HL-60/S4 treated with retinoic acid at 250 ng/mL for 4 days and 3 days (cell line): ENCODE measurements at regions not wholly inside any gene's neighbourhood (a gene's known extent, or its start where the extent isn't known, plus 50 kb on each side); places are given as distances from the start of the nearest gene placed in this dataset.

Source experiments
- in situ Hi-C: fragments of 300-500 bp; cut with MboI; formaldehyde crosslinking; loops from 2 replicates; pipeline ENCODE4 v1.7.0; 2022; ENCODE audit warnings: low sequenced_read_pairs

GRCh38 chr10:3986493-3987142 lies 201.6 kb upstream of the KLF6 start:
- in situ Hi-C loops = no loop called here

GRCh38 chr10:3982746-3983442 lies 197.9 kb upstream of the KLF6 start:
- in situ Hi-C loops = no loop called here

- in situ Hi-C loops = no loop called here
These were observed 196.3 kb upstream of the KLF6 start for GRCh38 chr10:3981300-3981699.

GRCh38 chr10:3980660-3981059 lies 195.7 kb upstream of the KLF6 start:
- in situ Hi-C loops = no loop called here

DNA sequence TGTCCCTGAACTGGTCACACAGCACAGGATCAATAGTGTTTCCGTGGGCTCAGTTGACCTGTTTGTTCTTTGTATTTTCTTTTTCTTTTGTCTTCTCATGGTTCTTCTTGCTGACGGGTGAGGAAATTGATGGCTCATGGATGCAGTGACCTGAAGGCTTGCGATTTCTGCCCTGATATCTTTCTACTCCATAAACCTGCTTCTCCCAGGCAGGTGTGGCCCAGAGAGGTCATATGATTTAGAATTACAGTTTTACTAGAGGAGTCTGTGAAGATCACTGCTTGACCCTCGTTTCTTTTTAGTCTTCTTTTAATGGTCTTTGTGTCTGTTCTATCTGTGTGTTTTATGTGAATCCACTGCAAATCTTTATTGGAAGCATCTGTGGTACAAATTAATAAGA lies 195.1 kb upstream of the KLF6 start:
- in situ Hi-C loops = no loop called here

GRCh38 chr10:3978761-3979160 lies 193.8 kb upstream of the KLF6 start:
- in situ Hi-C loops = no loop called here

- in situ Hi-C loops = no loop called here
These were observed 193.2 kb upstream of the KLF6 start for GRCh38 chr10:3978174-3978573.

DNA sequence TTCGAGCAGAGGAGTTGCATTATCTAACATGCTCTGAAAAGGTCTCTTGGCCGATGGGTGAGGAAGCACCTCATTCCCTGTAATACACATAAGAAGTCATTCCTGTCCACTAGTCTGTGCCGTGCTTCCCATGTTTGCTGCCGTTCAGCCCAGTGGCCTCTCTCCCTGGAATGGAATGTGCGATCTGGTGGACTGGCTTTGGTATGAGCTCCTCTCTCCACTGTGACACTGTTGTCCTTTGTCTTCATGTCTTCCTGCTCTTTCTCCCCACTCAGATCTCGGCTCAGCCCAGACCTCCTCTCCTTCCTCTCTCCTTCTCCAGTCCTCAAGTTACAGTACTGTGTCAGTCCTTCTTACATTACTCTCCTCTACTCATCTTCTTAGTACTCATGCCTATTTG lies 192.8 kb upstream of the KLF6 start:
- in situ Hi-C loops = no loop called here

GRCh38 chr10:3976718-3977117 lies 191.7 kb upstream of the KLF6 start:
- in situ Hi-C loops = no loop called here

- in situ Hi-C loops = no loop called here
These were observed 191.2 kb upstream of the KLF6 start for GRCh38 chr10:3976171-3976570.

- in situ Hi-C loops = no loop called here
These were observed 190.0 kb upstream of the KLF6 start for GRCh38 chr10:3975016-3975415.

DNA sequence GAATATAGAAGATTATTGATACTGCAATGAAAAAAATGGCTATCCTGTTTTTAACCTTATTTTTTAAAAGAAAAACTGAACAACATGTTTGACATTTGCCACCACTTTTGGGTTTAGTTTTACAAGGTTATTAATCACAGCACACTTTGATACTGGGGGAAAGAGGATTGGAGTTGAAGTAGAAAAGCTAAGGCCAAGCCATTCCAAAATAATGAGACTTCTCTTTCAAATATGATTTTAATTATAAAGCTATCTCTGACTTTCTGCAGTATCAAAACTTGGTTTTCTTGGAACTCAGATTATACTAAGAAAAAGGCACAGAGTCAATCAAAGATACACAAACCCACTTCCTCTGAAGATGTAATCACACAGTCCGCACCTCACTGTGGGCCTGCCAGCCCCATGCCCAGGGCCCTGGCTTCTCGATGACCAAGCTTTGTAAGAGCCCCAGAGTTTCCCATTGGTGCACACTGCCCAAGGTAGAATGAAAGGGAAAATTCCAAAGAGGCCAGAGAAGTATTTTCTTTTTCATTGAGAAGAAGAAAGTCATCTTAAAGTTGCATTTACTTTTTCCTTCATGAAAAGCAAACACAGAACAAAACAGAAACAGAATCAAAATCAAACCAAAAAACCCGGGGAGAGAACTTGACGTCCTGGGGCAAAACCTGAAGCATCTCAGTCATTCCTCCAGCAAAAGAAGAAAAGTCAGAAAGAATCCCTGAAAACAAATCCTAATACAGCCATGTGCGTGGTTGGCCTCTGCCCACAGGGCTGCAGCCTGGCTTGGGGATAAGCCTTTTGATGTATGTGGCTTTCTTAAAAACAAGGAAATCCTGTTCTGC lies 187.7 kb upstream of the KLF6 start:
- in situ Hi-C loops = no loop called here

- in situ Hi-C loops = no loop called here
These were observed 186.7 kb upstream of the KLF6 start for GRCh38 chr10:3971713-3972112.

DNA sequence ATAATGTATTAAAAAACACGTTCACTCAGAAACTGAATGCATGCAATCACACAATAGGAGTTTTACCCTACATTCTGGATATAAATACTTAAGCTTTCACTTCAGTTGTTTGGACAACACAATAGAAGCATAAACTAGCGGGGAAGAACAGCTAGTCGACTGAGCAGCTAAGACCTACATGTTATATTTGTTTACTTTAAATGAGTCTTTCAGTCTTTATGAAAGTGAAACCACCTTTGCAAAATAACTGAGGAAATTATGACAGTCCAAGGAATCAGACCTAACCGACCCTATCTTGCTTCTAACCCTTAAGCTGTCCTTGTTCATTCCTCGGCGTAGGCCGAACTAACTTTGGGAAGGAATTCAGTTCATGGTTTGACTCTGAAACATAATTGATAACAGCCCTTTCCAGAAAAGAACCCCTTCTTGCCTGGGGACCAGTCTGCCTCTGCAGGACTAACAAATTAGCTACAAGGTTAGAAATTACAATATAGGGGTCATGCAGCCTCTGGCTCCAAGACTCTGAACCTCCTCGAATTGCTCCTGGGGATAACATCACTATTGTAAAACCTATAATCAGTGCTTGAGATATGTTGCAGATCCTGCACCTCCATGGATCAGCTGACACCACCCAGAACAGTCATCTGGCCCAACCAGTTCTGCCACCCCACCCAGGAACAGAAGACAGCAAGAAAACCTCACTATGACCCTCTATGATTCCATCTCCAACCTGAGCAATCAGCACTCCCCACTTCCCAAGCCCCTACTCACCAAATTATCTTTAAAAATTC lies 185.1 kb upstream of the KLF6 start:
- in situ Hi-C loops = no loop called here

DNA sequence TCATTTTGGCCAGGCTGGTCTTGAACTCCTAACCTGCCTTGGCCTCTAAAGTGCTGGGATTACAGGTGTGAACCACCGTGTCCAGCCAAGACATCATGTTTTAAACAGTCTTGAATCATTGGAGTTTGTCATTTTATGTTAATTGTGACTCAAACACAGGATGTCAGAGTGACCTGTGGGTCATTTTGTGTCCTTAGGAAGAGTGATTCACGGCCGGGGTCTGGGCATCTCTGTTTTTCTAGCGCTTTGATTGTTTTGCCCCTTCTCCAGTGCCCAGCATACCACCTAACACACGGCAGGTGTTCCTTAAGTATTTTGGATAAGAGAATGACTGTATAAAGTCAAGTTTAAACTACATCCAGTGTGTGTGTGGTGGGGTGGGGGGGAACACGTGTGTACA lies 183.7 kb upstream of the KLF6 start:
- in situ Hi-C loops = no loop called here

GRCh38 chr10:3964516-3964915 lies 179.5 kb upstream of the KLF6 start:
- in situ Hi-C loops = no loop called here

GRCh38 chr10:3963191-3963673 lies 178.2 kb upstream of the KLF6 start:
- in situ Hi-C loops = no loop called here

- in situ Hi-C loops = no loop called here
These were observed 176.1 kb upstream of the KLF6 start for GRCh38 chr10:3961082-3961481.

DNA sequence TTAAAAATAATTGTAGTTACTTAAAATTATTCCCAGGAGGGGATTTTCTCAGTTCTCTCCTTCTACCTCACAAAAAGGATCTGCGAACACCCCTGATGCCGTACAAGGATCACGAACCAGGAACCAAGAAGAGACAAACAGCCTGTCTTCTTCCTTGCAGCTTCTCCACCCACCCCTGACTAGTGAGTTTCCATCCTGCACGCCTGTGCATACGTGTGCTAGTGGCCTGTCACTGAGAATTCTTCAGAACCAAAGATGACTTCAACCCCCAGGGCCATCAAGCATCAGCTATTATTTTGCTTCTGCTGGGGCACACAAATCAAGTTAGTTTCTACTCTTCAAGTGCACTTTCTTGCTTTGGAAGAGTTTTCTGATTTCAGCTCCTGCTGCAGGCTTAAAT lies 175.5 kb upstream of the KLF6 start:
- in situ Hi-C loops = no loop called here

DNA sequence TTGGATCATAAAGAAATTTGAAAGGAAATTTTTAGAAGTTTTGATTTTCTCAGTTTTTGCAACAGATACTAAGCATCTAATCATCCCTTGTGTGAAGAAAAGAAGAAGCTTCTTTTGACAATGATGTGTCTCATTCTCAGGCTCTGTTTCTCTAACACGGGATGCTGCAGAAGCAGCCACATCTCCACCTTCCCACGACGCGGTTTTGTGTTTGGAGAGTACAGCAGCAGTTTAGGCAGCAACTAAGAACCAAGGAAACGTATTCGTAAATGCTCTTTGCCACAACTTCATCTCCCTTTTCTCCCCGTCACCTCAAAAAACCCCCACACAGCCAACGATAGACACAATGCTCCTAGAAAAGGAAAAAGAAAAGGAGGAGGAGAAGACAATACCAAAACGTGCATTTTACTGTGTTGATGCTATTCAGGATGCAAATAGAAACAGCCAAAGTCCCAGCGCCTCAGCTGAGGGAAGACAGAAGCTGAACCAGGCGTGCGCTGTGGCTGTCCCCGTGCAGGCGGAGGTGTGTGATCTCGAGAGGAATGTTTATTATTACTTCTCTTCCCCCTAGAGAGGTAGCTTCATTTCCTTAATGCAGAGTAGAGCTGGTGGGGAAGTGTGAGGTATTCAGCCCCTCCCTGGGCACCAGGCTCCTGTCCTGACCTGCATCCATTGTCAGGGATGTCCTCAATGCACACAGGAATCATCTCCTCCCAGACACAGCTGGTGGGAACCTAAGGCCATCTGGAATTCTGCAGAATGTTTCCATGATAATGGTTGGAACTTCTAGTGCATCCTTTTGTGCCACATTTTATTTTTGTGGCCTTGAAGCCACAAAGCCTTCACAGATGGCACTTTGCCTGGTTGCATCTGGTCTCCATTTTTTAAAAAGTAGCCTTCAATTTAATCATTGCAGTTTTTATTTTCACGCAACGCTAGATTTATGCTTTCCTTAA lies 174.6 kb upstream of the KLF6 start:
- in situ Hi-C loops = no loop called here
